GM18519 (cell line): ENCODE measurements at regions not wholly inside any gene's neighbourhood (a gene's known extent, or its start where the extent isn't known, plus 50 kb on each side); places are given as distances from the start of the nearest gene placed in this dataset.

ENCODE experiments used
- ATAC-seq: cut with Tn5 transposase; IDR thresholded peaks from one replicate; pipeline ENCODE4 v1.9.1; 2021; ENCODE audit warnings: mild to moderate bottlenecking, moderate library complexity; ENCODE audit not compliant: unreplicated experiment, low FRiP score

DNA sequence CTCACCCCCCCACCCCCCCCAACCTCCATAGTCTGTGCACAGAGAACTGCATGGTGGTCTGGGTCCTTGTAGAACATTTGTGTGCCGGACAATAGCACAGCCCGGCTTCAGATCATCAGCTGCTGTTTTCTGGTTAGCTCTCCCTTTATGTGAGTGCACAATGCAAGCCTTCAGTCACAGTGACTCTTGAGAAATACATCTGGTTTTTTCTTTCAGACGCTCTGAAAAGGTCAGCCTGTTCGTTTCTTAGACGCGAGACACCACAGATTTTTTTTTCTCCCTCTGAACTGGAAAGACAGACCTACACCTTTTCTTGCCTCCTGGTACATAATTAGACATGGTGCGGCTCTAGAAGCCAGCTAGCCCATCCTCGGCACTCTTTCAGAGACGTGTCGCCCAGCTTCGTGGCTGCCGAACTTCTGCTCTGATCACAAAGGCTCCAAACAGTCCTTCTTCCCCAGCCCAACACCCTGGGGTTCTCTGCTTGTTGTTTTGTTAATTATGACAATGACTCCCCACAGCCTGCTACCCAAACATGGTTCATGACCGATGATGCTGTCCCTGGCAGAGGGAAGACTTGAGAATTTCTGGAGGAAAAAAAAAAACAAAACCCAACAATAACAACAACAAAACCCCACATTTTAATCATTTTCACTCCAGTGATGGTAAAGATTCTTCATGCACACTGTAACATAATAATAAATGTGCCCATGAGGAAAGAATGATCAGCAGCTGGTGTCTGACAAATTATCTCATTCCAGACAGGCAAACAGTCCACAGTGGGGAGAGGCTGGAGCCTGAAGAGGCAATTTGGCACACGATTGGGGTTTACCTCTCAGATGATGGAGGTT, 241.4 kb upstream of the ZNF462 start:
- no peak for ATAC-seq

DNA sequence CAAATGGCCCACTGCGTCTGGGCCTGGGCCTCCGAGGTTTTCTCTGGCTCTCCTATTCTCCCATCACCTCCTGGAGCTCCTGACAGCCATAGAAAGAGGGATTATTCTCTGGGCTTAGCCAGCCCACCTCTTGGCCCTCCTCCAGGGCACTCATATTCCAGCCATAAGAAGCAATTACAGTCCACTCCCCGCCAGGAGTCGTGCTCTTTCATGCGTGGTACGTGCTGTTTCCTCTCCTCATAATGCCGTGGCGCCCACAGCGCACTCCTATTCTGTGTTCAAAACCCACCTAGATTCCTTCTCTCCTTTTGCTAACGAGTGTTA, 240.8 kb upstream of the ZNF462 start:
- no peak for ATAC-seq

DNA sequence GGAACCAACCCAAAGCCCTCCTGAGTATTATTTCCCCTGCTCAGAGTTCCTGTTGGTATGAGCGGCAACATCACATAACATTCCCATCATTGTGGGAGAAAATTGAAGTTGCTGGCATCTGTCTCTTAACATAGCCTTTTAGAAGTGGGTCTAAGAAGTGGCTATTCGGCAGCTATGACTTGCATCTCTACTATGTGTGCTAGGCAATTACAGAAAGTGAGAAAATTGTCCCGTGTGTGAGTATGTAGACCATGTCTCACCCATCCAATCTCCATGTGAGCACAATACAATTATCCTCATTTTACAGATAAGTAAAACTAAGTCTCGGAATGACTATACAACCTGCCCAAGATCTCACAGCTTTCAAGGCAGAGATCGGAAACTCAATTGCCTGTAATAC, 239.4 kb upstream of the ZNF462 start:
- no peak for ATAC-seq

DNA sequence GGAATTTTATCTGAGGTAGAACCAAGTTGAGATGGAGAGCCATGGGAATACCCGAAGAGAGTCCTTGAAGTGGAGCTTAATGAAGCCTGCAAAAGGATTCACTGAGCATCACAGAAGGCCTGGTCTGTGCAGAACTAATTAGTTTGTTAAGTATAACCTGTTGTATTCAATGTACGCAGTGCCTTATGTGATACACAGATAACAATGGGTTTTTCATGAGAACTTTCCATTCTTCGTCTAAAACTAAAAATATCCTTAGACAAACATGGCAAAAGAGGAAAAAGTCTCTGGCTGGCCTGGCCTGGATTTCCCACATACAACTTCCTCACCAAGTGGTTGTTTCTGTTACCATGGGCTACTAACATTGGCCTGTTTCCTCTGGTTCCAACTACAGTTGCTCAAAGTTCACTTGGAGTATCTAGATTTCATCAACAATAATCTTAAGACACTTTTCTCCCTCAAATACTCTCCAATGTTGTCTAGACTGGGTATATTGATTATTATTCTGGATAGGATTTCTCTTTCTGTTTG, 237.6 kb upstream of the ZNF462 start:
- no peak for ATAC-seq

- ATAC-seq, result no peak
These were observed 236.0 kb upstream of the ZNF462 start for GRCh38 chr9:106626936-106627335.

DNA sequence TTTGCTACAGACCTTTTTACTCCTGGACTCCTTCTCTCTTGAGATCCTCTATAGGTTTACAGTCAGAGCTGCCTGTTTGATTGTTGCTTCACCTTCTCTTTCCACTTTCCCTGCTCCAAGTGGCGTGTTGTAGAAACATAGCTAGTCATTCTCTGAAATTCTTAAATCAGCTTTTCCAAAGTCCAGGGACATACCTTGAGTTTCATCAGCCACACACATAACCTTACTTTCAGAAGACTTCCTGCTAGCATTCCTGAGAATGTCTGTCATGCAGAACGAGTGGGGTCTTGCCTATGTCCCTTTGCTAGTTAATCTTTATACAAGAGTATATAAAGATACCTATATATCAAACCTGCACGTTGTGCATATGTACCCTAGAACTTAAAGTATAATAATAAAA, 230.3 kb upstream of the ZNF462 start:
- ATAC-seq, result no peak

DNA sequence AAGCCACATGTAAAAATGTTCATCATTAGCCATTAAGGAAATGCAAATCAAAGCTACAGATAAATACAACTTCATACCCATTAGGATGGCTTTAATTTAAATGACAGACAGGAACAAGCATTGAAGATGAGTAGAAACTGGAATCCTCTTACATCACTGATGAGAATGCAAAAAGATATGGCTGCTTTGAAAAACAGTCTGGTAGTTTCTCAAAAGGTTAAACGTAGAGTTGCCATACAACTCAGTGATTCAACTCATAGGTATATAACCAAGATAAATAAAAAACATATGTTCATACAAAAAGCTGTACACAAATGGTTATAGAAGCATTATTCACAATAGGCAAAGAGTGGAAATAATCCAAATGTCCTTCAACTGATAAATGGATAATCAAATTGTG, 228.8 kb upstream of the ZNF462 start:
- ATAC-seq, result no peak

- ATAC-seq, result peak; percentile 44
These were observed 228.3 kb upstream of the ZNF462 start for GRCh38 chr9:106634641-106635040.

DNA sequence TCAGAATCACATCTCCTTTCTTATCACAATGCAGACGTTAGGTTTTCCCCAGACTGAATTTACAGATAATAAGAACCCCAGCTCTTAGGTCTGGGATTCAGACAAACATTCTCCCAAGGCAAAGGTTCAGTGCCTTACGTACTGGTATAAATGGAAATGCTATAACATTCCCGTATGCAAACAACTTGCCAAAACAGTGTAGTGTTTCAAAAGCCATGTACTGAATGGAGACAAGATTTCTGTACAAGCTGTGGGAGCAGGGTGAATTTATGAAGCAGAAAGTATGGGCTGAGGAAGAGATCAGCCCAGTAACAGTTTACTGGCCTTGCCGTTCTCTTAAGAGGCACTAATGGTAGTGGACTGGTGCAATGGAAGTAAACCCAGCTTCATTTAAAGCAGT, 225.5 kb upstream of the ZNF462 start:
- no peak for ATAC-seq

DNA sequence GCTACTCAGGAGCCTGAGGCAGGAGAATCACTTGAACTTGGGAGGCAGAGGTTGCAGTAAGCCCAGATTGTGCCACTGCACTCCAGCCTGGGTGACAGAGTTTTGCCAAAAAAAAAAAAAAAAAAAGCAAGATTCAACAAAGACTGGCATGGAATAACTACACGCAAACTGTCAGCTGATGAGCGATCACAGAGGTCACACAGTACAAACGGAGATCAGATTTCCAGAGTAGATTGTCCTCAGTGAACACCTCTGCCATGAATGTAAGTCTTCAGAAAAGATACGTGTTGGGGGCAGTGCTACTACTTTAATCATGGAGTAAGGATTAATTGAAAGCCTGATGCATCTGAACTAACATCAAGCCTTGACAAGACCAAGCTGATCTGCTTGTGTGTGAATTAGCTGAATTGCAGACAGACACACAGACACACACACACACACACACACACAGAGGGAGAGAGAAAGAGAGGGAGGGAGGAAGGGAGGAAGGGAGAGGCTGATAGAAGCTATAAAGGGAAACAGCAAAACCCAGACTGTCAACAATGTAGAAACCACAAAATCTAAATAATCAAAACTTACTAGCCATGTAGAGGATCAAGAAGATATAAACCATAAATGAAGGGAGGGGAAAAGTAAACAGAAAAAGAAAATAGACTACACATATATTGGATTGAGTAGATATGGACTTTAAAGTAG, 222.9 kb upstream of the ZNF462 start:
- ATAC-seq, result no peak

- no peak for ATAC-seq
These were observed 219.6 kb upstream of the ZNF462 start for GRCh38 chr9:106643211-106643930.

DNA sequence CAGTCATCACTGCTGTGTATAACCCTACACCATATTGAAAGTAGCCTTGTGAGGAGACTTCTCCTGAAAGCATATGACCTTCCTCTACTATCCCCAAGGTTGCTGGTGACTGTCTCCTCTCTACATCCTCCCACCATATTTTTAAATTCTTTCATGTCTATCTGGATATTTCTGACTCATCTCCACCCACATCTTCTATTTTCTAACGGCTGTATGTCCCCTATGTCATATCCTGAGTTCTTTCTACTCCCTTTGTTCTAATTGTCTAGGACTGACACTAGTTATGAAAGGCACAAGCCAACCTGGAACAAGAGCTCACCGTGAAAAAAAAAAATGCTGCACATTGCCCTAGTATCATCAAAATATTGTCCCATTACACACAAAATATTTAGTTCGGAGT, 218.3 kb upstream of the ZNF462 start:
- ATAC-seq, result no peak

GRCh38 chr9:106648799-106649198, 214.2 kb upstream of the ZNF462 start:
- ATAC-seq, result no peak

GRCh38 chr9:106649664-106650063, 213.3 kb upstream of the ZNF462 start:
- ATAC-seq, result no peak

DNA sequence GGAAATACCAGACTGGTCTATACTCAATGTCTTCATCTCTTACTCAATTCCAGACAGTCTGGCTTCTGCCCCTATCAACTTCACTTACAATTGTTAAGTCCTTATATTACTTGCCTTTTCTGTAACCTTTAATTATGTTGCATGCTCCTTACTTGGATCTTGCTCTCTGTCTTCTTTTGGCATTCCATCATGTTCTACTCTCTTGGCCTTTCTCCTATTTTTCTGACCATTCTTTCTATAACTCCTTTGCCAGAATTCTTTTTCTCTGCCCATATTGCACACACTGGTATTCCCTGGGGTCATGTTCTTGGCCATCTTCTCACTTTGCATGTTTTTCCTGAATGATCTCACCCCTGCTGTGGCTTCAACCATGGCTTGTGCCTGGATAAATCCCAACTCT, 209.8 kb upstream of the ZNF462 start:
- ATAC-seq, result no peak

- ATAC-seq, result no peak
These were observed 207.0 kb upstream of the ZNF462 start for GRCh38 chr9:106655966-106656365.

DNA sequence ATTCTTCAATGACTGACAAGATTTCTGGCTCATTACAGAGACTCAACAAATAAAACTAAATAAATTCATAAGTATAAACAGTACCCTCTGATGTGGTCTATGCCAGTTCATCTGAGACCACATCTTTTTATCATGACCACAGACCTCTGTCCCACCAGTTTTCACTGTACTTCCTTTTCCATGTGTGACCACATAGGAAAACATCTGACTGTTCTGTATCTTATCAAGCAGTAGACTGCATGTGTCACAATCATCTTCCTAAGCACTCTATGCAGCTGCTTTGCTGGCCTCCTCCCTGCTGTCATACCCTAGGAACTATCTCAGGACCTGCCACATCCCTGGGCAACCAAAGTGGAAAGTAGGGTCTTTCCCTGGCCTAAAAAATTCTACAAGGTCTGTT, 205.0 kb upstream of the ZNF462 start:
- no peak for ATAC-seq

GRCh38 chr9:106668534-106668933, 194.4 kb upstream of the ZNF462 start:
- ATAC-seq, result no peak

DNA sequence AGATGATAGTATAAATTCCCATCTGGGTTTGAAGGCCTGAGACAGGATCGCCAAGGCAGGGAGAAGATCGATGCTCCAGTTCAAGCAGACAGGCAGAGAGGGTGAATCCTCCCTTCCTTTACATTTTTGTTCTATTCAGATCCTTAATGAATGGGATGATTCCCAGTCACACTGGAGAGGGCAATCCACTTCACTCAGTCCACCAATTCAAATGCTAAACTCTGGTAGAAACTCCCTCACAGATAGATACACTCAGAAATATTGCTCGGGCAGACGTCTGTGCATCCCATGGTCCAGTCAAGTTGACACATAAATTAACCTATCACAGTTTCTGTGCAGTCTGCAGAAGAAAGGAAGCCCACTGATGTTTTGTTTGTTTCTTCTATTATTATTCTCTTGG, 193.1 kb upstream of the ZNF462 start:
- ATAC-seq, result no peak

- no peak for ATAC-seq
These were observed 192.5 kb upstream of the ZNF462 start for GRCh38 chr9:106670418-106670817.

GRCh38 chr9:106675780-106676179, 187.2 kb upstream of the ZNF462 start:
- ATAC-seq, result no peak
